Endothelial cell (in vitro differentiated cells): ENCODE measurements at regions not wholly inside any gene's neighbourhood (a gene's known extent, or its start where the extent isn't known, plus 50 kb on each side); places are given as distances from the start of the nearest gene placed in this dataset.

Source experiments
- DNase-seq: peaks from one replicate; pipeline ENCODE4 v3.0.0; 2021; ENCODE audit warnings: low spot score
- H3K27ac Mint-ChIP-seq: one replicate; pipeline ENCODE4 v1.8.0; 2021; ENCODE audit warnings: mixed read lengths, inconsistent platforms; ENCODE audit not compliant: unreplicated experiment
- H3K27me3 Mint-ChIP-seq: one replicate; pipeline ENCODE4 v1.8.0; 2021; ENCODE audit warnings: mild to moderate bottlenecking, moderate library complexity, mixed read lengths, inconsistent platforms; ENCODE audit not compliant: unreplicated experiment
- H3K36me3 Mint-ChIP-seq: one replicate; pipeline ENCODE4 v1.8.0; 2021; ENCODE audit warnings: mild to moderate bottlenecking, low read depth, mixed read lengths, inconsistent platforms; ENCODE audit not compliant: unreplicated experiment
- H3K4me1 Mint-ChIP-seq: one replicate; pipeline ENCODE4 v1.8.0; 2021; ENCODE audit warnings: mild to moderate bottlenecking, mixed read lengths, inconsistent platforms; ENCODE audit not compliant: unreplicated experiment
- H3K4me3 Mint-ChIP-seq: one replicate; pipeline ENCODE4 v1.8.0; 2021; ENCODE audit warnings: mild to moderate bottlenecking, mixed read lengths, inconsistent platforms; ENCODE audit not compliant: unreplicated experiment
- H3K9me3 Mint-ChIP-seq: one replicate; pipeline ENCODE4 v1.8.0; 2021; ENCODE audit warnings: mixed read lengths, inconsistent platforms; ENCODE audit not compliant: unreplicated experiment
- TF ChIP-seq, protein P1 (sequence below): fragments of 200-600 bp; sonication (generic); IDR thresholded peaks from one replicate; pipeline ENCODE4 v1.5.0; 2021; ENCODE audit warnings: antibody characterized with exemption; ENCODE audit not compliant: unreplicated experiment

DNA sequence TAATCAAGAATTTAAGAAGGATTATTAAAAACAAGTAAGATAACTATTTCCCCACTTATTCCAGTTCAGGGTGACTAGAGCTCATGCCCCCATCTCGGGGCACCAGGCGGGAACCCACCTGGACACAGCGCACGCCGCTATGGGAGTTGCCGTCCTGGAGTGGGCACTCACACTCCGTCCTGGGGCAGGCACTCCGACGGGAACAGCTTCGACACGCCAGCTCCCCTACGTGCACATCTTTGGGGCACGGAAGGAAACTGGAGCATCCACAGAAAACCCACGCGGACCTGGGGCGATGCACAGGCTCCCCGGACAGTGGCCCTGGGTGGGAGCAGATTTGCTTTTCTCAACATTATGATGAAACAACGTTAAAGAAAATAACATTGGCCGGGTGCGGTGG, 52.0 kb upstream of the GATA5 start:
- no peaks in the 10 kb centered on the region for H3K36me3 Mint-ChIP-seq
- H3K9me3 Mint-ChIP-seq, result no peaks in the 10 kb centered on the region
- peaks cover 8% of the 10 kb centered on the region for H3K27me3 Mint-ChIP-seq
- no peak overlapping the region for H3K4me3 Mint-ChIP-seq
- no peak overlapping the region for H3K27ac Mint-ChIP-seq
- TF ChIP-seq, protein P1, sequence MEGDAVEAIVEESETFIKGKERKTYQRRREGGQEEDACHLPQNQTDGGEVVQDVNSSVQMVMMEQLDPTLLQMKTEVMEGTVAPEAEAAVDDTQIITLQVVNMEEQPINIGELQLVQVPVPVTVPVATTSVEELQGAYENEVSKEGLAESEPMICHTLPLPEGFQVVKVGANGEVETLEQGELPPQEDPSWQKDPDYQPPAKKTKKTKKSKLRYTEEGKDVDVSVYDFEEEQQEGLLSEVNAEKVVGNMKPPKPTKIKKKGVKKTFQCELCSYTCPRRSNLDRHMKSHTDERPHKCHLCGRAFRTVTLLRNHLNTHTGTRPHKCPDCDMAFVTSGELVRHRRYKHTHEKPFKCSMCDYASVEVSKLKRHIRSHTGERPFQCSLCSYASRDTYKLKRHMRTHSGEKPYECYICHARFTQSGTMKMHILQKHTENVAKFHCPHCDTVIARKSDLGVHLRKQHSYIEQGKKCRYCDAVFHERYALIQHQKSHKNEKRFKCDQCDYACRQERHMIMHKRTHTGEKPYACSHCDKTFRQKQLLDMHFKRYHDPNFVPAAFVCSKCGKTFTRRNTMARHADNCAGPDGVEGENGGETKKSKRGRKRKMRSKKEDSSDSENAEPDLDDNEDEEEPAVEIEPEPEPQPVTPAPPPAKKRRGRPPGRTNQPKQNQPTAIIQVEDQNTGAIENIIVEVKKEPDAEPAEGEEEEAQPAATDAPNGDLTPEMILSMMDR, result no peak
- DNase-seq, result no peak
- H3K4me1 Mint-ChIP-seq, result no peaks in the 10 kb centered on the region

DNA sequence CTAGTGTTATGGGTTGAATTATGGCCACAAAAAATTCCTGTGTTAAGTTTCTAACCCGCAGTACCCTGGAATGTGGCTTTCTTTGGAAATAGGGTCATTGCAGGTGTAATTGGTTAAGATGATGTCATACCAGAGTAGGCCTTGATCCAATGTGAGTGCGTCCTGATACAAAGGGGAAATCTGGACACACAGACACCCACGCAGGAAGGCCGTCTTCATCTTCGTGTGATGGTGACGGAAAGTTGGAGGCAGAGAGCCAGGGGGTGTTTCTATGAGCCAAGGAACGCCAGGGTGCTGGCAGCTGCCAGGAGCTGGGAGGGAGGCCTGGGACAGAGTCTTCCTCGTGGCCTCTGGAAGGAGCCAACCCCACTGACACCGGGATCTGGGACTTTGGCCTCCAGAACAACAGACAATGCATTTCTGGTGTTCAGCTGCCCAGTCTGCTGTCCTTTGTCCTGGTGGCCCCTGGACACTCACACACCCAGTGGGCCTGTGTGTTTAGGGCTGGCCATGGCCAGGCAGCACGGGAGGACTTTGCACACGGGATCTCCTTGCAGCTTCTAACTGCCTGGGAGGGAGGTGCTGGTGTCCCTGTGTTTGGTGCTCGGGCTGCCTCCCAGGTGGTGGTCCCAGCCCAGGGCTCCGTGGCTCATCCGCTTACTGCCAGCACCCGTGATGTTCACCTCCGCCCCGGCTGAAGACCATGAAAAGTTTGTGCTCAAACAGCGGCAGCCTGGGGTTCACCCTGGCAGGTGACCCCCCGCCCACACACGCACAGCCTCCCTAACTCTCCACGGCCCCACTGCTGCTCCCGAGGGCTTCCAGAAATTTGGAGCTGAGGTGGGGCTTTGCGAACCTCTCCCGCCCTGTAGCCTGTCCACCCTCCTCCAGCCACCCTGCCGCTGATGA, 53.4 kb upstream of the GATA5 start:
- DNase-seq, result no peak
- TF ChIP-seq, protein P1, result no peak
- H3K27me3 Mint-ChIP-seq, result peaks cover 8% of the 10 kb centered on the region
- no peaks in the 10 kb centered on the region for H3K9me3 Mint-ChIP-seq
- peak overlapping the region; percentile 23 for H3K4me3 Mint-ChIP-seq
- no peaks in the 10 kb centered on the region for H3K36me3 Mint-ChIP-seq
- H3K4me1 Mint-ChIP-seq, result no peaks in the 10 kb centered on the region
- H3K27ac Mint-ChIP-seq, result no peak overlapping the region

DNA sequence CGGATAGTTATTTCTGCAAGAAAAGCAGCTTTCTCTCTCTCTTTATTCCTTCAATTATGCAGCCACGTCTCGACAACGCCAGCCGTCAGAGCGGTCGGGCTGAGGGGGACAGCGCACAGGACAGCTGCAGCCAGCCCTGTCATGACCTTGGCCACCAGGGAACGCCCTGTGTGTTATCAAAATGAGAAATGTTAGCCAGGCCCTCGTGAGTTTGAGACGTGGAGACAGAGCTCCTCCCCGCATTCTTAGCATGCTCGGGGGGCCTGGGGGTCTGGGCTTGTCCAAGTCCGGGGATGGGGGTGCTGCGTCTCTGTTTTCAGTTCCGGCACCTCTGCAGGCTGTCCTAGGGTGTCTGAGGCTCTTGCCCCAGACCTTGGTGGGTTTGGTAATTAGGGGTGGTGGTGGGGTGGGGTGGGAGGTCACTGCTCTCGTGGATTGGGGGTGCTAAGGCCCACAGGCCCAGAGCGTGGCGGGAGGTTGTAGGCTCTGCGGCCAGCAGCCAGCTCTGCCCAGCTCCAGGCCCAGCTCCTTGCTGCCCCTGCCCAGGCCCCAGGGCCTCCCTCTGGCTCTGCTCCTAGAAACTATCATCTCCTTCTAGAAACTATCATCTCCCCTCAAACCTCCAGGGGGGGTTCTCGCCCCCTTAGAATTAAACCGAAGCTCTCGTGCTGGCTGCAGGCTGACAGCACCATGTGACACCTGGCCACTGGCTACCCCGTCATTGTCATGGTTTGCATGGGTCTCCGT, 54.3 kb upstream of the GATA5 start:
- Mint-ChIP-seq H3K36me3 (no peaks in the 10 kb centered on the region), H3K9me3 (no peaks in the 10 kb centered on the region), H3K27ac (no peak overlapping the region), H3K27me3 (peaks cover 10% of the 10 kb centered on the region), H3K4me1 (no peaks in the 10 kb centered on the region), H3K4me3 (no peak overlapping the region)
- TF ChIP-seq, protein P1, result no peak
- no peak for DNase-seq

DNA sequence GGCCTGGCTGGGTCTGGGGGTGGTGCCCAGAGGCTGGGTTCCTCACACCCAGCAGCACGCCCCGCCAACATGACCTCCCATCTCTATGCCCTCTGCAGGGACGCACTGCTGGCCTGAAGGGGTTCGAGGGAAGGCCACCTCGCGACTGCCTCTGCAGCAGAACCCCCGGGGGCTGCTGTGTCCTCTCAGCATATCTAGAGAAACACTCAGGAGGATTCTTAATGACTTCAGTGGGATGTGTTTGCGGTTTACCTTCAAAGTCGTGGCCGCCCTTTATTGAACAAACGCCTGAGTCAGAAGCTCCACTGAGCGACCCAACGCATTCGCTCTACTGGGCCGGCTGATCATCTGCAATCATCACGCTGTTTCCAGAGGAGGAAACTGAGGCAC, 54.8 kb upstream of the GATA5 start:
- Mint-ChIP-seq H3K4me3 (no peak overlapping the region), H3K27me3 (peaks cover 10% of the 10 kb centered on the region), H3K36me3 (no peaks in the 10 kb centered on the region), H3K27ac (no peak overlapping the region), H3K4me1 (no peaks in the 10 kb centered on the region), H3K9me3 (no peaks in the 10 kb centered on the region)
- DNase-seq, result no peak
- TF ChIP-seq, protein P1, result no peak
